Epidermal melanocyte (primary cell): ENCODE measurements at regions not wholly inside any gene's neighbourhood (a gene's known extent, or its start where the extent isn't known, plus 50 kb on each side); places are given as distances from the start of the nearest gene placed in this dataset.
"Not testable (repeated sequence)": the region's sequence is repeated elsewhere in the genome, so short reads cannot be mapped to it uniquely, and the experiment has no call there.

Experiments used
- DNase-seq: peaks from one replicate; pipeline ENCODE4 v3.0.0; 2011; ENCODE audit warnings: low spot score; ENCODE audit not compliant: insufficient read length

GRCh38 chrX:129361576-129361975 is 161.7 kb downstream of the SMARCA1 start:
- peak; percentile 11 for DNase-seq

DNA sequence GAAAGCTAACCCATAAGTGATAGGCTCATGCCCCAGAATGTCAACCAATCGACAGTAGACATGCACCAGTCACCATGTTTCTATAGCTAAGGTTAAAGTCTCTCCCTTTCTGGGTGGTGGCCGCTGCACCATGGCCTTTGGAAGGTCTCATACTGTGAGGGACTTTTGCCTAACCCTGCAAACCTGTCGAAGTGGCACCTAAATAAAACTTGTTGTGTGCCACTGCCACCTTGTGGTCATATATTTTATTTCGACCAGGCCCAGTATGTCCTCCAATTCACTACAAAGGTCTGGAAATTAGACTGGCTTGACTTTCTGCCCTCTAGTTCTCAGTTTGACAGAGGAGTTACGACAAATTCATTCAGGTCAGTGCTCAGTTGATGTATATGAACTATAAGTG is 163.1 kb downstream of the SMARCA1 start:
- no peak for DNase-seq

GRCh38 chrX:129359269-129359668 is 164.0 kb downstream of the SMARCA1 start:
- no peak for DNase-seq

- DNase-seq, result not testable (repeated sequence)
Observed at GRCh38 chrX:129357428-129357827, 165.9 kb downstream of the SMARCA1 start.

GRCh38 chrX:129347291-129347690 is 176.0 kb downstream of the SMARCA1 start:
- no peak for DNase-seq

- DNase-seq, result no peak
Observed at GRCh38 chrX:129346574-129346973, 176.7 kb downstream of the SMARCA1 start.

DNA sequence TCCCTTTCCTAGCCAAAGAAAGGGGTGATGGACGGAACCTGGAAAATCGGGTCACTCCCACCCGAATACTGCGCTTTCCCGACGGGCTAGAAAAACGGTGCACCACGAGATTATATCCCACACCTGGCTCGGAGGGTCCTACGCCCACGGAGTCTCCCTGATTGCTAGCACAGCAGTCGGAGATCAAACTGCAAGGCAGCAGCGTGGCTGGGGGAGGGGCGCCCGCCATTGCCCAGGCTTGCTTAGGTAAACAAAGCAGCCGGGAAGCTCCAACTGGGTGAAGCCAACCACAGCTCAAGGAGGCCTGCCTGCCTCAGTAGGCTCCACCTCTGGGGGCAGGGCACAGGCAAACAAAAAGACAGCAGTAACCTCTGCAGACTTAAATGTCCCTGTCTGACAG is 186.0 kb downstream of the SMARCA1 start:
- not testable (repeated sequence) for DNase-seq

GRCh38 chrX:129323115-129323514 is 200.2 kb downstream of the SMARCA1 start:
- no peak for DNase-seq

GRCh38 chrX:129318375-129318774 is 204.9 kb downstream of the SMARCA1 start:
- DNase-seq, result peak; percentile 20

- no peak for DNase-seq
Observed at GRCh38 chrX:129316461-129316860, 206.8 kb downstream of the SMARCA1 start.

- DNase-seq, result no peak
Observed at GRCh38 chrX:129310000-129310399, 213.3 kb downstream of the SMARCA1 start.

DNA sequence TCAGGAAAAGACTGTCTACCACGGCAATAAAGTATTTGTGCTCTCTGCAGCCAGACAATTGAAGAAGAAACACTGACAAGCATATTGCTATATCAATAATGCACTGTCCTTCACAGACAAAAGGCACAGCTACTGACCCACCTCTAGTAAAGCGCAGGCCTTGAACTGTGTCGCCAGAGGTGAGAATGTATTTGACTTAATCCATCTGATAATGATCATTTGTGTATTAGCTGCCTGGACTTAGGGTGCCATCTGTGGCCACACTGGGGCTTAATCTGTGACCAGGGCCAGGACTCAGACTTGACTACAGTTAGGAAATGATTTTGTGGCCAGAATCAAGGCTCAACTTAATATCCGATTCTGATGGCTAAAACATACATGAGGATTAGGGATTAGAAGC is 260.4 kb downstream of the SMARCA1 start:
- DNase-seq, result no peak

DNA sequence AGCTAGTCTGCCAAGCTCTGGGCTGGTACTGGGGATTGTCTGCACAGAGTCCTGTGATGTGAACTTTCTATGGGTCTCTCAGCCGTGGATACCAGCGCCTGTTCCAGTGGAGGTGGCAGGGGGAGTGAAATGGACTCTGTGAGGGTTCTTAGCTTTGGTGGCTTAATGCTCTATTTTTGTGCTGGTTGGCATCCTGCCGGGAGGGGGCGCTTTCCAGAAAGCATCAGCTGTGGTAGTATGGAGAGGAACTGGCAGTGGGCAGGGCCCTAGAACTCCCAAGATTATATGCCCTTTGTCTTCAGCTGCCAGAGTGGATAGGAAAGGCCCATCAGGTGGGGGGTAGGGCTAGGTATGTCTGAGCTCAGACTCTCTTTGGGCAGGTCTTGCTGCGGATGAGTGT is 267.8 kb downstream of the SMARCA1 start:
- not testable (repeated sequence) for DNase-seq

- no peak for DNase-seq
Observed at GRCh38 chrX:129249563-129249962, 273.7 kb downstream of the SMARCA1 start.

DNA sequence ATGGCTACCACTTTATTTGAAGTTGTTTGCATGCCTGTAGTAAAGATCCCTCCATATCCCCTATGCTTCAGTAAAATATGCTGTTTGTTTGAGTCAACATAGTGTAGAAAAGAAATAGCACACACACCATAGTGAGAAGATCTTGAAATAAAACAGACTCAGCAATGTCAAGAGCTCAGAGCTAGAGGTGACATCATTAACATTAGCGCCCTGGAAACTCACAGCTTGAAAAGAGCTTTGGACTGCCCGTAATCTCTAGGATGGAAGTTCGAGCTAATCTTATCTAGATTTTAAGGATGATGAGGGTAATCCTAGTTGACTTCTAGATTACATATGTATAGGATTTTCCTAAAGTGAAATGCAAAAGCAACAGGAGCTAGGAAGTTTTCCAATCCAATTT is 275.6 kb downstream of the SMARCA1 start:
- DNase-seq, result no peak

GRCh38 chrX:129239371-129239770 is 283.9 kb downstream of the SMARCA1 start:
- DNase-seq, result no peak

GRCh38 chrX:129238011-129238410 is 285.3 kb downstream of the SMARCA1 start:
- DNase-seq, result no peak

- DNase-seq, result no peak
Observed at GRCh38 chrX:129235903-129236302, 287.4 kb downstream of the SMARCA1 start.

- DNase-seq, result no peak
Observed at GRCh38 chrX:129233786-129234185, 289.5 kb downstream of the SMARCA1 start.

GRCh38 chrX:129230850-129231512 is 292.3 kb downstream of the SMARCA1 start:
- DNase-seq, result no peak

DNA sequence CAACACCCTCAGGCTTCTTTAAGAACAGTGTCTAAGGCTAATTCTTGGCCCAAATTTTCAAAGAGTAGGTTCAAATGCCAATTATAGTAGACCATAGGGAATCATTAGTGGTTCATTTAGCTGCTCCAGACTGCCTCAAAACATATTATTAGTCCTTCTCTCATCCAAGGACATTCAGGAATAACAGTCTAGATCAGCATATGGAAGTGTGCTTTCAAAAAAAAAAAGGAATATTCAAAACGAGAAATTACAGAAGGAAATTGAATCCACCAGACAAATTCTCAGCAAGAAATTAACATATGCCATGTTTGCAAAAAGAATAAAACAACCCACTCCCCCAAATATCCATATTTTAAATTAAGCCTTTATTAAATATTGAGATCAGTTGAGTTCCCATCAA is 293.1 kb downstream of the SMARCA1 start:
- no peak for DNase-seq

DNA sequence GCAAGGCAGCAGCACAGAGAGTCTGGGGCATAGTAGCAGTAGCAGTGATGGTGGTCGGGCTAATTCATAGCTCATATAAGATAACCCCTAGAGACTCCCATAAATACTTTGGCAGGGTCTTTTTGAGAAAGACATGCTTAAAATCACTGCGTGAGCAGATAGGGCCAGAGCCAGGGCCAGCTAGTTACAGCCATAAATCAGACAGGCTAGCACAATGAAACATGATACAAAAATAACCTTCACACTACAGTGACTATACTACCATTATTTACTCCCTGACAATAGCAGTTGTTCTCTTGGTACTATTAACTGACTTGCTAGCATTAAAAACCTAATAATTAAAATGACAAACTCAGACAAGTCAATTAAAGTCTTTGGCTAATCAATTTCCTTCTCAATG is 295.9 kb downstream of the SMARCA1 start:
- DNase-seq, result no peak

DNA sequence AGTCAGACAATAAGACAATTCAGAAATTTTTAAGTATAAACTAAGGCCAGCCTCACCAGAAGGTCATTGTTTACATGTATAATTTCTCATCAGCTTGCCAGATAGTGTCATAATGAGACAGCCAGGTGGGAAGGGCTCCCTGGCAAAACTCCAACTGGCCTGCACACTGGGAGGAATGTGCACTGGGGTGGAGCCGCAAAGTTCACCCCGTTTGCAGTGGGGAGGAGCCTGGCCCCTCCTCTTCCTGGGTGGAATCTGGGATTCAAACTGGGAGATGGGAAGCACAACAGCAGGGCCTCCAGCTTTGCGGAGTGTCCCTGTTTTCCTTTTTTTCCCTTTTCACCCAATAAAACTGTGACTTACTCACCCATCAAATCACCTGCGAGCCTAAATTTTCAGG is 329.9 kb downstream of the SMARCA1 start:
- DNase-seq, result no peak

DNA sequence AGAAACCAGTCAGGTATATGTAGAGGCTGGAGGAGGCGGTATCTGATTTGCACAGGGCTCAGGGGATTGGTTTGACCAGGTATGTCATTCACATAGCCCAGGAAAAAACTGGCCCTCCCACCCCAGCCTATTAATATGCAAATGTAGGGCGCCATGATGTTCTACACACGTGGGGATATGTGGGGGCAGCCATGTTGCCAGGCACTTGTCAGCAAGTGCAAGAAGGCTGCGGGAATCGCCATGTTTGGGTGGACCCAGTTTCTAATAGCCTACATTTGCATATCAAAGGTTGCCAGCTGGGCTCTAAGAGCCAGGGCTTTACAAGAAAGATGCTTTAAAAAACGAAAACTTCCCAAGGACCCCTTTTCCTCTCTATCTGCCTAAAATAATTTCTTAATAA is 335.1 kb downstream of the SMARCA1 start:
- no peak for DNase-seq
